OCI-LY3 (cell line): ENCODE measurements at regions not wholly inside any gene's neighbourhood (a gene's known extent, or its start where the extent isn't known, plus 50 kb on each side); places are given as distances from the start of the nearest gene placed in this dataset.

Experiments
- H2AFZ ChIP-seq: fragments of 200-600, 300-600 bp; shearing (Covaris generic); 2 replicates; pipeline ENCODE4 v1.6.0; 2014; ENCODE audit warnings: antibody characterized with exemption, low read depth, low read length
- H3K27ac ChIP-seq: fragments of 200-600, 300-600 bp; sonication (generic); 2 replicates; pipeline ENCODE4 v1.5.1; 2014; ENCODE audit warnings: mild to moderate bottlenecking, low read length, moderate library complexity, mixed read lengths
- H3K27me3 ChIP-seq: fragments of 200-600, 300-600 bp; sonication (generic); 2 replicates; pipeline ENCODE4 v1.6.1; 2014; ENCODE audit warnings: low read depth, low read length, mixed read lengths
- H3K36me3 ChIP-seq: fragments of 200-600, 300-600 bp; sonication (generic); replicated peaks from 2 replicates; pipeline ENCODE3; 2014; ENCODE audit warnings: low read depth, low read length, mixed read lengths
- H3K4me1 ChIP-seq: fragments of 300-600, 200-600 bp; sonication (generic); 2 replicates; pipeline ENCODE4 v1.6.1; 2014; ENCODE audit warnings: low read length, mixed read lengths
- H3K4me2 ChIP-seq: fragments of 200-600, 300-600 bp; sonication (generic); 2 replicates; pipeline ENCODE4 v1.6.1; 2014; ENCODE audit warnings: low read length, mixed read lengths
- H3K4me3 ChIP-seq: fragments of 300-600, 200-600 bp; sonication (generic); 2 replicates; pipeline ENCODE4 v1.5.1; 2014; ENCODE audit warnings: antibody characterized with exemption, mild to moderate bottlenecking, low read length, moderate library complexity
- H3K79me2 ChIP-seq: fragments of 300-600, 200-600 bp; shearing (Covaris generic); 2 replicates; pipeline ENCODE4 v1.6.1; 2014; ENCODE audit warnings: mild to moderate bottlenecking, low read length, mixed read lengths
- H3K9ac ChIP-seq: fragments of 300-600, 200-600 bp; shearing (Covaris generic); 2 replicates; pipeline ENCODE4 v1.6.0; 2014; ENCODE audit warnings: mild to moderate bottlenecking, low read length, moderate library complexity
- H3K9me3 ChIP-seq: fragments of 200-600, 300-600 bp; shearing (Covaris generic); 2 replicates; pipeline ENCODE4 v1.6.1; 2014; ENCODE audit warnings: low read length, mixed read lengths; ENCODE audit not compliant: insufficient read depth
- H4K20me1 ChIP-seq: fragments of 200-600, 300-600 bp; sonication (generic); 2 replicates; pipeline ENCODE4 v1.6.1; 2016; ENCODE audit warnings: low read length, mixed read lengths; ENCODE audit not compliant: insufficient read depth
- EZH2phosphoT487 ChIP-seq: fragments of 200-600 bp; shearing (Covaris generic); IDR thresholded peaks from 2 replicates; pipeline ENCODE4 v1.6.1; 2018; ENCODE audit warnings: antibody characterized with exemption, mixed run types, low read depth
- TF ChIP-seq, protein P1 (sequence below): fragments of 200-600, 300-600 bp; sonication (generic); IDR thresholded peaks from 2 replicates; pipeline ENCODE4 v1.5.1; 2014; ENCODE audit warnings: antibody characterized with exemption, low read length, low read depth

DNA sequence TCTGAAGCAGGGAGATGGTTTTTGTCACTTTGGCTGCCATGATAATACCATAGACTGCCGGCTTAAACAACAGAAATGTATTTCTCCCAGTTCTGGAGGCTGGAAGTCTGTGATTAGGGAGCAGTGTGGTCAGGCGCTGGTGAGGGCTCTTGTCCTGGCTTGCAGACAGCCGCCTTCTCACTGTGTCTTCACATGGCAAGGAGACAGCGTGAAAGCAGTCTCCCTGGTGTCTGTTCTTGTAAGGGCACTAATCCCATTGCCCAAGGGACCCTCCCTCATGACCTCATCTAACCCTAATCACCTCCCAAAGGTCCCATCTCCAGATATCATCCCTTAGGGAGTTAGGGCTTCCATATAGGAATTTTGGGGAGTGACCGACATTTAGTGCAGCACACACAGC lies 167.0 kb downstream of the ENGASE start:
- Histone ChIP-seq H3K27ac (no peak overlapping the region), H3K4me3 (no peak overlapping the region), H3K4me1 (peaks cover 40% of the 10 kb centered on the region), H2AFZ (no peak overlapping the region), H3K4me2 (no peak overlapping the region), H3K9me3 (no peaks in the 10 kb centered on the region), H3K36me3 (no peaks in the 10 kb centered on the region), H4K20me1 (no peaks in the 10 kb centered on the region), H3K9ac (no peak overlapping the region), H3K27me3 (peaks cover 10% of the 10 kb centered on the region), H3K79me2 (no peaks in the 10 kb centered on the region)
- TF ChIP-seq, protein P1, sequence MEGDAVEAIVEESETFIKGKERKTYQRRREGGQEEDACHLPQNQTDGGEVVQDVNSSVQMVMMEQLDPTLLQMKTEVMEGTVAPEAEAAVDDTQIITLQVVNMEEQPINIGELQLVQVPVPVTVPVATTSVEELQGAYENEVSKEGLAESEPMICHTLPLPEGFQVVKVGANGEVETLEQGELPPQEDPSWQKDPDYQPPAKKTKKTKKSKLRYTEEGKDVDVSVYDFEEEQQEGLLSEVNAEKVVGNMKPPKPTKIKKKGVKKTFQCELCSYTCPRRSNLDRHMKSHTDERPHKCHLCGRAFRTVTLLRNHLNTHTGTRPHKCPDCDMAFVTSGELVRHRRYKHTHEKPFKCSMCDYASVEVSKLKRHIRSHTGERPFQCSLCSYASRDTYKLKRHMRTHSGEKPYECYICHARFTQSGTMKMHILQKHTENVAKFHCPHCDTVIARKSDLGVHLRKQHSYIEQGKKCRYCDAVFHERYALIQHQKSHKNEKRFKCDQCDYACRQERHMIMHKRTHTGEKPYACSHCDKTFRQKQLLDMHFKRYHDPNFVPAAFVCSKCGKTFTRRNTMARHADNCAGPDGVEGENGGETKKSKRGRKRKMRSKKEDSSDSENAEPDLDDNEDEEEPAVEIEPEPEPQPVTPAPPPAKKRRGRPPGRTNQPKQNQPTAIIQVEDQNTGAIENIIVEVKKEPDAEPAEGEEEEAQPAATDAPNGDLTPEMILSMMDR = no peak
- TF ChIP-seq EZH2phosphoT487 = no peak

DNA sequence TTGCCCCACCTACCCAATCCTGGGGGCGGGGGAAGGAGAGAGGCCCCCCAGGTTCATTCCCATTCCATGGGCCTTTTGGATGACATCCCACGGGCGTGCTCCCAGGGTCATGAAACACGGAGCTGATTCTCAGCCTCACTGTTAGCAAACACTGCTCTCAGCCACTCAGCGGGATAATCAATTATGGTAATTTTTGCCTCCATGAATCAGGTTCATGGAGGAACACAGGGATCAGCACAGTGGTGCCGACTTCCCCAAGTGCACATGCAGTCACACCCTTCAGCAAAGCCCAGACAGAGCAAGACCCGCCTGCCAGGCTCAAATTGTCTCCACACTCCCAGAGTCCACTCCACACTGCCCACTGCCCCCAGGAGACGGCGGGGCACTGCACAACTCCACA lies 164.6 kb downstream of the ENGASE start:
- Histone ChIP-seq H3K4me3 (no peak overlapping the region), H2AFZ (no peak overlapping the region), H3K36me3 (no peaks in the 10 kb centered on the region), H3K27ac (no peak overlapping the region), H4K20me1 (no peaks in the 10 kb centered on the region), H3K79me2 (no peaks in the 10 kb centered on the region), H3K4me1 (peaks cover 43% of the 10 kb centered on the region), H3K27me3 (0 out of 2 replicates have a peak, but pooled peaks cover 7% of the 10 kb centered on the region), H3K9ac (no peak overlapping the region), H3K4me2 (no peak overlapping the region), H3K9me3 (no peaks in the 10 kb centered on the region)
- TF ChIP-seq, protein P1 = no peak
- no peak for TF ChIP-seq EZH2phosphoT487

DNA sequence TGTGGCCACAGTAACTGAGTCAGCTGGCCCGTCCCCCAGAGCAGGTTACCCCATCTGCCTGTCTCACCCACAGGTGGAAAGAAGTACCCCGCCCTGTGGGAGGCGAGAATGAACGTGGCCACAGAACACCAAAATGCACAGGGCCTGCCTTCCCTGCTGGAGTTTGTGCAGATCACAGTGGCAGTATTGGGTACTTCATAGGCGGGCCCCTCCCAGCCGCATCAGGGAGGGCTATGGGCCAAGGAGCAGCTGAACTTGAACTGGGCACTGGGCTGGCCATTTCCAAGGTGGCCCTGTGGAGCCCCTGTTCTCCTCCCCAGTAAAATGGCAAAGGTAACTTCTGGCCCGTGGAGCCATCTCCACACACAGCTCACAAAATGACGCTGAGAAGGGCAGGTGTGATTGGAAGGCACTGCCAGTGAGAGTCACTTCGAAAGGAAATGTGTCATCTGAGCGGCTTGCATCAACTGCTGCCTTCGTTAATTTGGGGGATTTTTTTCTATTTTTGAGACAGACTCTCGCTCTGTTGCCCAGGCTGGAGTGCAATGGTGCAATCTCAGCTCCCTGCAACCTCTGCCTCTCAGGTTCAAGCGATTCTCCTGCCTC lies 162.9 kb downstream of the ENGASE start:
- Histone ChIP-seq H3K9me3 (no peaks in the 10 kb centered on the region), H2AFZ (no peak overlapping the region), H3K27me3 (0 out of 2 replicates have a peak, but pooled peaks cover 7% of the 10 kb centered on the region), H3K79me2 (no peaks in the 10 kb centered on the region), H3K4me3 (peak overlapping the region; percentile 13), H3K4me2 (peak overlapping the region; percentile 55), H3K36me3 (no peaks in the 10 kb centered on the region), H3K9ac (peak overlapping the region; percentile 21; the same call in 1 of the 2 replicates), H4K20me1 (no peaks in the 10 kb centered on the region), H3K4me1 (peaks cover 28% of the 10 kb centered on the region), H3K27ac (peak overlapping the region; percentile 74)
- TF ChIP-seq, protein P1 = no peak
- TF ChIP-seq EZH2phosphoT487 = no peak

DNA sequence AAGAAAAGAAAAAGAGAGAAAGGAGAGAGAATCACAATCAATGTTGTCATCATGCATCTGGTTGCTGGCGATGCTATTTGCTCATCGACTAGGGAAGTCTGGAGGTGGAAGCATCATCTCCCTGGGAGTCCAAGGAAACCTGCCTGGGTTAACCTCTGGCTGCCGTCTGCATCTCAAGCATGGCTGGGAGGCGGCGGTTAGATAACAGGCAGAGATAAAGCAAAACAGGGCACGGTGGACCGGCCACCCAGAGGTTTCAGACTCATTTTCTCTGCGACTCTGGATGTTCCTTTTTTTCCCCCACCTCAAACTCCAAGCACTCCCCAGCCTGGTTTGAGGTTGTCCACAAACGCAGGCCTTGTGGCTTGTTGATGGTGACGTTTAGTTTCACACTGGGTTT lies 161.2 kb downstream of the ENGASE start:
- Histone ChIP-seq H3K9ac (no peak overlapping the region), H3K4me3 (no peak overlapping the region), H3K4me2 (no peak overlapping the region), H3K27me3 (0 out of 2 replicates have a peak, but pooled peaks cover 7% of the 10 kb centered on the region), H3K79me2 (no peaks in the 10 kb centered on the region), H3K9me3 (no peaks in the 10 kb centered on the region), H3K27ac (no peak overlapping the region), H3K4me1 (peaks cover 25% of the 10 kb centered on the region), H4K20me1 (no peaks in the 10 kb centered on the region), H2AFZ (no peak overlapping the region), H3K36me3 (no peaks in the 10 kb centered on the region)
- TF ChIP-seq, protein P1 = no peak
- no peak for TF ChIP-seq EZH2phosphoT487
